H1 (cell line): ENCODE measurements at regions not wholly inside any gene's neighbourhood (a gene's known extent, or its start where the extent isn't known, plus 50 kb on each side); places are given as distances from the start of the nearest gene placed in this dataset.

Experiments
- EP300 ChIP-seq, 2 experiments: IDR thresholded peaks; 1 replicate in 1 of 2; 2 replicates in 1 of 2; pipeline ENCODE4 v1.6.1; 2011 to 2012; ENCODE audit warnings: low read depth in 2 of 2, low read length in 2 of 2, mild to moderate bottlenecking in 2 of 2, borderline replicate concordance in 1 of 2, inconsistent platforms in 1 of 2, moderate library complexity in 1 of 2
- TAF7 ChIP-seq: optimal IDR thresholded peaks from 2 replicates; pipeline ENCODE3; 2011; ENCODE audit warnings: low read depth, mild to moderate bottlenecking, inconsistent platforms, low read length, moderate library complexity, borderline replicate concordance
- TF ChIP-seq, protein P1 (sequence below), 3 experiments: IDR thresholded peaks; 1 replicate in 2 of 3; 2 replicates in 1 of 3; pipeline versions ENCODE4 v1.5.1 to v1.6.1; 2011; ENCODE audit warnings: low read length in 3 of 3, mild to moderate bottlenecking in 3 of 3, inconsistent platforms in 2 of 3, low read depth in 1 of 3, moderate library complexity in 1 of 3; ENCODE audit not compliant: insufficient read depth in 1 of 3; ENCODE audit errors: control extremely low read depth in 1 of 3
- TF ChIP-seq, protein P2 (sequence below): IDR thresholded peaks from 2 replicates; pipeline ENCODE4 v1.6.1; 2012; ENCODE audit warnings: inconsistent platforms

DNA sequence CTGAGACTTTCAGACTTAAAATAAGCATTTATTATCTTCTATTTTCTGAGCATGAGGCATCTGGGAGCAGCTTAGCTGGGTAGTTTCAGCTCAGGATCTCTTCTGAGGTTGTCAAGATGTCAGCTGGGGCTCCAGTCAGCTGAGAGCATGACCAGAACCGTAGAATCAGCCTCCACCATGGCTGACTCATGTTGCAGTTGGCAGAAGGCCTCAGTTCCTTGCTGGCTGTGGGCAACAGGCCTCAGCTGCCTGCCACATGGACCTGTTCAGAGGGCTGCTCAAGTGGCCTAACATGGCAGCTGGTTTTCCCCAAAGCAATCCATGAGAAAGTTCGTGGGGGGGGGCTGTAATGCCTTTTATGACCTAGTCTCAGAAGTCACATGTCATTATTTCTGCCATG lies 142.3 kb downstream of the LY86 start (continued):
- TF ChIP-seq, protein P1, sequence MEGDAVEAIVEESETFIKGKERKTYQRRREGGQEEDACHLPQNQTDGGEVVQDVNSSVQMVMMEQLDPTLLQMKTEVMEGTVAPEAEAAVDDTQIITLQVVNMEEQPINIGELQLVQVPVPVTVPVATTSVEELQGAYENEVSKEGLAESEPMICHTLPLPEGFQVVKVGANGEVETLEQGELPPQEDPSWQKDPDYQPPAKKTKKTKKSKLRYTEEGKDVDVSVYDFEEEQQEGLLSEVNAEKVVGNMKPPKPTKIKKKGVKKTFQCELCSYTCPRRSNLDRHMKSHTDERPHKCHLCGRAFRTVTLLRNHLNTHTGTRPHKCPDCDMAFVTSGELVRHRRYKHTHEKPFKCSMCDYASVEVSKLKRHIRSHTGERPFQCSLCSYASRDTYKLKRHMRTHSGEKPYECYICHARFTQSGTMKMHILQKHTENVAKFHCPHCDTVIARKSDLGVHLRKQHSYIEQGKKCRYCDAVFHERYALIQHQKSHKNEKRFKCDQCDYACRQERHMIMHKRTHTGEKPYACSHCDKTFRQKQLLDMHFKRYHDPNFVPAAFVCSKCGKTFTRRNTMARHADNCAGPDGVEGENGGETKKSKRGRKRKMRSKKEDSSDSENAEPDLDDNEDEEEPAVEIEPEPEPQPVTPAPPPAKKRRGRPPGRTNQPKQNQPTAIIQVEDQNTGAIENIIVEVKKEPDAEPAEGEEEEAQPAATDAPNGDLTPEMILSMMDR (IDR thresholded peaks at IDR 0.05; ENCODE audit: control extremely low read depth in 1 of 3, insufficient read depth in 1 of 3, low read depth in 1 of 3, low read length in 3 of 3): no peak
- no peak for TF ChIP-seq TAF7
- no peak for TF ChIP-seq EP300 (IDR thresholded peaks at IDR 0.05; ENCODE audit: borderline replicate concordance in 1 of 2, low read depth in 2 of 2, low read length in 2 of 2)
- TF ChIP-seq, protein P2, sequence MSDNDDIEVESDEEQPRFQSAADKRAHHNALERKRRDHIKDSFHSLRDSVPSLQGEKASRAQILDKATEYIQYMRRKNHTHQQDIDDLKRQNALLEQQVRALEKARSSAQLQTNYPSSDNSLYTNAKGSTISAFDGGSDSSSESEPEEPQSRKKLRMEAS: no peak
